ENCODE measurements at regions not wholly inside any gene's neighbourhood (a gene's known extent, or its start where the extent isn't known, plus 50 kb on each side); places are given as distances from the start of the nearest gene placed in this dataset.
"Not testable (repeated sequence)": the region's sequence is repeated elsewhere in the genome, so short reads cannot be mapped to it uniquely, and the experiment has no call there.

- DNase-seq, result not testable (repeated sequence)
These were observed 51.1 kb downstream of the NBPF8 start for GRCh38 chr1:120465900-120466299.

- DNase-seq, result not testable (repeated sequence)
These were observed 62.8 kb downstream of the NBPF8 start for GRCh38 chr1:120477663-120478062.

GRCh38 chr1:120478400-120478799 lies 63.6 kb downstream of the NBPF8 start:
- not testable (repeated sequence) for DNase-seq

- not testable (repeated sequence) for DNase-seq
These were observed 72.7 kb downstream of the NBPF8 start for GRCh38 chr1:120487542-120487941.

- not testable (repeated sequence) for DNase-seq
These were observed 74.4 kb downstream of the NBPF8 start for GRCh38 chr1:120489217-120489616.

GRCh38 chr1:120497145-120497544 lies 82.3 kb downstream of the NBPF8 start:
- not testable (repeated sequence) for DNase-seq

- DNase-seq, result not testable (repeated sequence)
These were observed 88.4 kb downstream of the NBPF8 start for GRCh38 chr1:120503284-120503683.

GRCh38 chr1:120506352-120506751 lies 91.5 kb downstream of the NBPF8 start:
- DNase-seq, result not testable (repeated sequence)

- not testable (repeated sequence) for DNase-seq
These were observed 93.5 kb downstream of the NBPF8 start for GRCh38 chr1:120508351-120508750.

GRCh38 chr1:120509258-120509657 lies 94.4 kb downstream of the NBPF8 start:
- DNase-seq, result not testable (repeated sequence)

- DNase-seq, result not testable (repeated sequence)
These were observed 98.3 kb downstream of the NBPF8 start for GRCh38 chr1:120513099-120513498.

GRCh38 chr1:120513531-120513930 lies 98.7 kb downstream of the NBPF8 start:
- not testable (repeated sequence) for DNase-seq

- DNase-seq, result not testable (repeated sequence)
These were observed 104.4 kb downstream of the NBPF8 start for GRCh38 chr1:120519196-120519595.

GRCh38 chr1:120524416-120524815 lies 109.6 kb downstream of the NBPF8 start:
- DNase-seq, result not testable (repeated sequence)

- DNase-seq, result not testable (repeated sequence)
These were observed 110.6 kb downstream of the NBPF8 start for GRCh38 chr1:120525386-120525785.

GRCh38 chr1:120529475-120530089 lies 114.7 kb downstream of the NBPF8 start:
- not testable (repeated sequence) for DNase-seq

- DNase-seq, result not testable (repeated sequence)
These were observed 116.6 kb downstream of the NBPF8 start for GRCh38 chr1:120531455-120531854.

GRCh38 chr1:120534361-120535047 lies 119.7 kb downstream of the NBPF8 start:
- not testable (repeated sequence) for DNase-seq

- not testable (repeated sequence) for DNase-seq
These were observed 120.2 kb downstream of the NBPF8 start for GRCh38 chr1:120535052-120535451.

- not testable (repeated sequence) for DNase-seq
These were observed 126.6 kb downstream of the NBPF8 start for GRCh38 chr1:120541394-120541793.

- DNase-seq, result not testable (repeated sequence)
These were observed 127.5 kb downstream of the NBPF8 start for GRCh38 chr1:120542365-120542764.

- not testable (repeated sequence) for DNase-seq
These were observed 128.1 kb downstream of the NBPF8 start for GRCh38 chr1:120542940-120543339.

GRCh38 chr1:120544434-120544833 lies 129.6 kb downstream of the NBPF8 start:
- DNase-seq, result not testable (repeated sequence)

- DNase-seq, result not testable (repeated sequence)
These were observed 135.5 kb downstream of the NBPF8 start for GRCh38 chr1:120550335-120550734.
